ENCODE measurements at regions not wholly inside any gene's neighbourhood (a gene's known extent, or its start where the extent isn't known, plus 50 kb on each side); places are given as distances from the start of the nearest gene placed in this dataset.

GRCh38 chr15:39304931-39305728 lies 275.7 kb upstream of the THBS1 start:
- TF ChIP-seq CTCF (IDR thresholded peaks at IDR 0.05; ENCODE audit: low read depth, low read length): no peak
- H3K4me3 ChIP-seq (ENCODE audit: low read depth, low read length): no peak overlapping the region

DNA sequence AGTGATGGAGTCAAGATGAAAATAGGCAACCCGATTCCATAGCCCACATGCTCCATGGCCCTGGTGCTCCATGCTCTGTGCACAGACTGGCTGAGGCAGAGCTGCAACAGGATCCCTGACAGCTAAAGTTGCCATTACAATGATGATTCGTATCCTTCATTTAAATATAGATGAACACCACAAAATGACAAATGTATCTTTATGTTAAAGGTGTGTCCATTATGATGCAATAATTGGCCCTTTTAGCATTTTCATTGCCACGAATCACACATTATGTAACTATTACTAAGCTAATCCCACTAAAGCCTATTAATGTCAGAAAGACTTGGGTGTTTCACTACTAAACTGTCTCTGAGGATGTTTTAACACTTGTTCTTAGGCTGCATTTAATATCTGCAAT lies 270.2 kb upstream of the THBS1 start:
- H3K4me3 ChIP-seq (ENCODE audit: low read depth, low read length): no peak overlapping the region
- no peak for TF ChIP-seq CTCF (IDR thresholded peaks at IDR 0.05; ENCODE audit: low read depth, low read length)

- no peak for TF ChIP-seq CTCF (IDR thresholded peaks at IDR 0.05; ENCODE audit: low read depth, low read length)
- no peak overlapping the region for H3K4me3 ChIP-seq (ENCODE audit: low read depth, low read length)
These were observed 267.9 kb upstream of the THBS1 start for GRCh38 chr15:39312984-39313383.

DNA sequence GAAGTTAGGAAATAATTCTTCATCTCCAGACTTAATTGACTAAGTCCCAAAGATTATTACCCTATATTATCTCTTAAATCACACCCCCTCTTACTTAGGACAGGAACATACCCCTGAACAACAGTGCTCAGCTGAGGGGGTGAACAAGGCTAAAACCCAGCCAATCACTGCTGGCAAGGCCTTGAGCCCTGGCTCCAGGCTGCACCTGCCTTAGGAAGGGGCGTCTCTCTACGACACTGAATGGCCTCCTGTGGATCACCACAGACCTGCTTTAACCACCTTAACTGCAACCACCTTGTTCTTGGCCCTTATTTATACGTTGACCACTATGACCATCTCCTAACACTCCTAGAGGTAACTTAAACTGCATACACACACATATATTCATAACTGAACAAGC lies 267.4 kb upstream of the THBS1 start:
- no peak overlapping the region for H3K4me3 ChIP-seq (ENCODE audit: low read depth, low read length)
- no peak for TF ChIP-seq CTCF (IDR thresholded peaks at IDR 0.05; ENCODE audit: low read depth, low read length)

DNA sequence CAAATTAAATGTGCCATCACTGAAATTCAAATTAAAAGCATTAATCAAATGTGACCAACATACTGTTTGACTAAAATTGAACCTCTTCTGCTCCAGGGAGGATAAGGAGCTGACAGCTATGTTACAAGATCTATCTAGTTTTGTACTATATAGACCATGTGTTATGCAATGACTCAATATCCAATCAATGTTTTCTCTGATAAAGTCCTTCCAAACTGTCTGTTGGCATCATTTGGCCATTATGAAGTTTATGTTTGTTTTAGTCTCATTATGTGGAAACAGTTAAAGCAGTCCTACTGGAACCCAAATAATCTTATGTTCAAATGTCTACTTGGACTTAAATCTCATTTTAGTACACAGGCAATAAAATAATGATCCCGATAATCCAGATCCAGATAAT lies 267.0 kb upstream of the THBS1 start:
- no peak overlapping the region for H3K4me3 ChIP-seq (ENCODE audit: low read depth, low read length)
- no peak for TF ChIP-seq CTCF (IDR thresholded peaks at IDR 0.05; ENCODE audit: low read depth, low read length)

- no peak overlapping the region for H3K4me3 ChIP-seq (ENCODE audit: low read depth, low read length)
- no peak for TF ChIP-seq CTCF (IDR thresholded peaks at IDR 0.05; ENCODE audit: low read depth, low read length)
These were observed 265.6 kb upstream of the THBS1 start for GRCh38 chr15:39315206-39315850.

GRCh38 chr15:39317225-39317624 lies 263.7 kb upstream of the THBS1 start:
- TF ChIP-seq CTCF (IDR thresholded peaks at IDR 0.05; ENCODE audit: low read depth, low read length): no peak
- no peak overlapping the region for H3K4me3 ChIP-seq (ENCODE audit: low read depth, low read length)

All from WI38 (cell line).